Muscle of leg (tissue), 3 donors: ENCODE measurements at regions not wholly inside any gene's neighbourhood (a gene's known extent, or its start where the extent isn't known, plus 50 kb on each side); places are given as distances from the start of the nearest gene placed in this dataset.

Experiments used
- DNase-seq: peaks from one replicate; pipeline ENCODE4 v3.0.0; 2013
- H3K27ac ChIP-seq: one replicate; pipeline ENCODE4 v1.5.1; 2013; ENCODE audit warnings: mild to moderate bottlenecking, low read length, control low read depth
- H3K27me3 ChIP-seq: one replicate; pipeline ENCODE4 v1.6.1; 2013; ENCODE audit warnings: low read length; ENCODE audit not compliant: control insufficient read depth, insufficient read depth
- H3K36me3 ChIP-seq: one replicate; pipeline ENCODE4 v1.6.1; 2013; ENCODE audit warnings: low read length; ENCODE audit not compliant: control insufficient read depth, insufficient read depth
- H3K4me1 ChIP-seq: one replicate; pipeline ENCODE4 v1.6.1; 2013; ENCODE audit warnings: low read length; ENCODE audit not compliant: control insufficient read depth, insufficient read depth
- H3K4me3 ChIP-seq: one replicate; pipeline ENCODE4 v1.5.1; 2013; ENCODE audit warnings: low read length, control low read depth
- H3K9me3 ChIP-seq: replicated peaks from 2 replicates; pipeline ENCODE4 v1.6.1; 2013; ENCODE audit warnings: low read depth, low read length; ENCODE audit not compliant: control insufficient read depth
- WGBS: methylation state at CpG from one replicate; pipeline ENCODE4 v1.1.5; 2013; ENCODE audit warnings: missing lambda C conversion rate; ENCODE audit not compliant: insufficient coverage; 5-methylcytosine and 5-hydroxymethylcytosine counted together

GRCh38 chr10:29962166-29962850, 97.1 kb downstream of the JCAD start:
- no CpG with 5 or more reads among the region's 7 CpGs for WGBS
- Histone ChIP-seq H3K4me3 (no peak overlapping the region), H3K27ac (no peak overlapping the region), H3K9me3 (no peaks in the 10 kb centered on the region), H3K4me1 (peaks cover 18% of the 10 kb centered on the region), H3K36me3 (no peaks in the 10 kb centered on the region), H3K27me3 (no peaks in the 10 kb centered on the region)
- peak; percentile 43 for DNase-seq

- no peak overlapping the region for H3K27ac ChIP-seq
- H3K4me1 ChIP-seq, result peaks cover 18% of the 10 kb centered on the region
- H3K9me3 ChIP-seq, result peaks cover 2% of the 10 kb centered on the region
- H3K36me3 ChIP-seq, result no peaks in the 10 kb centered on the region
- 95% methylated on average over 4 of the region's 6 CpGs for WGBS
- no peak overlapping the region for H3K4me3 ChIP-seq
- no peak for DNase-seq
- H3K27me3 ChIP-seq, result no peaks in the 10 kb centered on the region
Observed at GRCh38 chr10:29961351-29961750, 98.0 kb downstream of the JCAD start.

GRCh38 chr10:29960261-29960660, 99.1 kb downstream of the JCAD start:
- no peak for DNase-seq
- no peak overlapping the region for H3K27ac ChIP-seq
- 80% methylated on average over 1 of the region's 3 CpGs for WGBS
- peaks cover 2% of the 10 kb centered on the region for H3K9me3 ChIP-seq
- H3K4me1 ChIP-seq, result peaks cover 18% of the 10 kb centered on the region
- no peaks in the 10 kb centered on the region for H3K36me3 ChIP-seq
- no peak overlapping the region for H3K4me3 ChIP-seq
- no peaks in the 10 kb centered on the region for H3K27me3 ChIP-seq

- Histone ChIP-seq H3K4me1 (peaks cover 18% of the 10 kb centered on the region), H3K27me3 (no peaks in the 10 kb centered on the region), H3K36me3 (no peaks in the 10 kb centered on the region), H3K27ac (peak overlapping the region; percentile 37), H3K9me3 (peaks cover 2% of the 10 kb centered on the region), H3K4me3 (no peak overlapping the region)
- WGBS, result 31% methylated on average over 11 of the region's 18 CpGs
- DNase-seq, result peak; percentile 92
Observed at GRCh38 chr10:29959586-29959985, 99.8 kb downstream of the JCAD start.

- H3K36me3 ChIP-seq, result no peaks in the 10 kb centered on the region
Observed at GRCh38 chr10:29958440-29958839, 100.9 kb downstream of the JCAD start.

GRCh38 chr10:29957907-29958331, 101.5 kb downstream of the JCAD start:
- peak; percentile 74 for DNase-seq
- Histone ChIP-seq H3K9me3 (peaks cover 2% of the 10 kb centered on the region), H3K36me3 (no peaks in the 10 kb centered on the region), H3K27ac (no peak overlapping the region), H3K4me1 (peaks cover 18% of the 10 kb centered on the region), H3K27me3 (no peaks in the 10 kb centered on the region), H3K4me3 (no peak overlapping the region)
- WGBS, result 0% methylated on average over 3 of the region's 4 CpGs

More at GRCh38 chr10:29958440-29958839, 100.9 kb downstream of the JCAD start:
- WGBS, result 97% methylated on average over 3 of the region's 4 CpGs
- peaks cover 18% of the 10 kb centered on the region for H3K4me1 ChIP-seq
- H3K27me3 ChIP-seq, result no peaks in the 10 kb centered on the region
- DNase-seq, result no peak
- no peak overlapping the region for H3K27ac ChIP-seq
- no peak overlapping the region for H3K4me3 ChIP-seq
- H3K9me3 ChIP-seq, result peaks cover 2% of the 10 kb centered on the region

GRCh38 chr10:29957236-29957635, 102.2 kb downstream of the JCAD start:
- no peaks in the 10 kb centered on the region for H3K27me3 ChIP-seq
- no peak for DNase-seq
- WGBS, result 53% methylated on average over 4 of the region's 4 CpGs
- H3K36me3 ChIP-seq, result no peaks in the 10 kb centered on the region
- H3K9me3 ChIP-seq, result peaks cover 2% of the 10 kb centered on the region
- H3K4me3 ChIP-seq, result no peak overlapping the region
- peaks cover 18% of the 10 kb centered on the region for H3K4me1 ChIP-seq
- no peak overlapping the region for H3K27ac ChIP-seq

- Histone ChIP-seq H3K4me3 (no peak overlapping the region), H3K9me3 (peaks cover 2% of the 10 kb centered on the region), H3K27me3 (peaks cover 2% of the 10 kb centered on the region), H3K27ac (no peak overlapping the region), H3K4me1 (peaks cover 20% of the 10 kb centered on the region), H3K36me3 (no peaks in the 10 kb centered on the region)
- no peak for DNase-seq
- WGBS, result 96% methylated on average over 5 of the region's 7 CpGs
Observed at GRCh38 chr10:29956335-29956924, 103.0 kb downstream of the JCAD start.

GRCh38 chr10:29955329-29955935, 104.0 kb downstream of the JCAD start:
- peaks cover 20% of the 10 kb centered on the region for H3K4me1 ChIP-seq
- DNase-seq, result no peak
- 66% methylated on average over 3 of the region's 4 CpGs for WGBS

GRCh38 chr10:29951441-29951931, 107.9 kb downstream of the JCAD start:
- Histone ChIP-seq H3K36me3 (no peaks in the 10 kb centered on the region), H3K4me1 (peaks cover 10% of the 10 kb centered on the region), H3K27ac (no peak overlapping the region), H3K9me3 (no peaks in the 10 kb centered on the region), H3K4me3 (no peak overlapping the region), H3K27me3 (peaks cover 2% of the 10 kb centered on the region)
- 55% methylated on average over 4 of the region's 11 CpGs for WGBS
- DNase-seq, result peak; percentile 51

More at GRCh38 chr10:29955329-29955935, 104.0 kb downstream of the JCAD start:
- Histone ChIP-seq H3K9me3 (peaks cover 2% of the 10 kb centered on the region), H3K4me3 (no peak overlapping the region), H3K27ac (no peak overlapping the region), H3K27me3 (peaks cover 2% of the 10 kb centered on the region), H3K36me3 (no peaks in the 10 kb centered on the region)
